ENCODE measurements at regions not wholly inside any gene's neighbourhood (a gene's known extent, or its start where the extent isn't known, plus 50 kb on each side); places are given as distances from the start of the nearest gene placed in this dataset.

DNA sequence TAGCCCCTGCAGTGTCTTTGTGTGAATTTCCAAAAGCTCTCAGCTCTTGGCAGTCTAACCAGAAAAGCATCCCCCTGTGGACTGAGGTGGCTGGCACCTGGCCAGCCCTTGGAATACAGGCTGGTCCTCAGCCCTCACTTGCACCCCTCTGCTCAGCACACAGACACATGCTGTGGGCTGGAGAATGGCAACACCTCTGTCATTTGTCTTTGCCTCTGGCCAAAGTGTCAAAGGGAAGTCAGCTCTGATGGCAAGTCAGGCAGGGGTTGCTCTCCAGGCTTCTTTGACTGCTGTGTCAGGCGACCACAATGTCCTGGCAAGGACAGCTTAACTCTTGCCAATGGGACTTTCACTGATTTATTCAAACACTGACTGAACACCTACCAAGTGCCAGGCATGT, 724.8 kb downstream of the INHBA start:
- TF ChIP-seq, protein P1, sequence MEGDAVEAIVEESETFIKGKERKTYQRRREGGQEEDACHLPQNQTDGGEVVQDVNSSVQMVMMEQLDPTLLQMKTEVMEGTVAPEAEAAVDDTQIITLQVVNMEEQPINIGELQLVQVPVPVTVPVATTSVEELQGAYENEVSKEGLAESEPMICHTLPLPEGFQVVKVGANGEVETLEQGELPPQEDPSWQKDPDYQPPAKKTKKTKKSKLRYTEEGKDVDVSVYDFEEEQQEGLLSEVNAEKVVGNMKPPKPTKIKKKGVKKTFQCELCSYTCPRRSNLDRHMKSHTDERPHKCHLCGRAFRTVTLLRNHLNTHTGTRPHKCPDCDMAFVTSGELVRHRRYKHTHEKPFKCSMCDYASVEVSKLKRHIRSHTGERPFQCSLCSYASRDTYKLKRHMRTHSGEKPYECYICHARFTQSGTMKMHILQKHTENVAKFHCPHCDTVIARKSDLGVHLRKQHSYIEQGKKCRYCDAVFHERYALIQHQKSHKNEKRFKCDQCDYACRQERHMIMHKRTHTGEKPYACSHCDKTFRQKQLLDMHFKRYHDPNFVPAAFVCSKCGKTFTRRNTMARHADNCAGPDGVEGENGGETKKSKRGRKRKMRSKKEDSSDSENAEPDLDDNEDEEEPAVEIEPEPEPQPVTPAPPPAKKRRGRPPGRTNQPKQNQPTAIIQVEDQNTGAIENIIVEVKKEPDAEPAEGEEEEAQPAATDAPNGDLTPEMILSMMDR (IDR thresholded peaks at IDR 0.05 in 8 of 11, conservative IDR thresholded peaks at IDR 0.05 in 3 of 11): no peak
- TF ChIP-seq POLR2AphosphoS5 (IDR thresholded peaks at IDR 0.05): no peak
